ENCODE measurements at regions not wholly inside any gene's neighbourhood (a gene's known extent, or its start where the extent isn't known, plus 50 kb on each side); places are given as distances from the start of the nearest gene placed in this dataset.

GRCh38 chr11:127902382-127902781, 685.0 kb downstream of the ETS1 start:
- Histone ChIP-seq H3K9me1 (ENCODE audit: insufficient read depth, low read length) (no peaks in the 10 kb centered on the region), H4K91ac (ENCODE audit: insufficient read depth, low read depth, low read length) (no peak overlapping the region), H2AK9ac (replicated peaks; ENCODE audit: low read depth, low read length, poor library complexity) (no peak overlapping the region), H2BK15ac (ENCODE audit: low read depth, low read length) (no peak overlapping the region), H3K9me3 (ENCODE audit: control insufficient read depth, insufficient read depth, low read length) (0 out of 2 replicates have a peak, but pooled peaks cover 1% of the 10 kb centered on the region), H3K14ac (replicated peaks; ENCODE audit: low read depth, low read length) (no peak overlapping the region), H2BK120ac (ENCODE audit: low read depth, low read length) (no peak overlapping the region), H2AFZ (replicated peaks; ENCODE audit: low read length, poor library complexity) (no peak overlapping the region), H3K56ac (ENCODE audit: extremely low read depth, insufficient read depth, low read length) (no peak overlapping the region), H3K27me3 (ENCODE audit: control insufficient read depth, insufficient read depth, low read length) (no peaks in the 10 kb centered on the region; the same call in 1 of the 2 replicates), H3K4ac (ENCODE audit: low read depth, low read length) (no peak overlapping the region), H3K4me3 (ENCODE audit: insufficient read depth, low read depth, low read length) (no peak overlapping the region), H3K23ac (ENCODE audit: low read depth, low read length) (no peak overlapping the region), H3K18ac (ENCODE audit: low read depth, low read length) (no peak overlapping the region), H2BK5ac (ENCODE audit: low read depth, low read length, poor library complexity, severe bottlenecking) (no peak overlapping the region), H3K79me1 (ENCODE audit: low read depth in 1 of 2, low read length in 2 of 2) (no peaks in the 10 kb centered on the region), H4K5ac (ENCODE audit: low read depth, low read length) (no peak overlapping the region), H3K9ac (ENCODE audit: low read depth, low read length) (no peak overlapping the region), H4K20me1 (ENCODE audit: insufficient read depth, low read length) (no peaks in the 10 kb centered on the region), H3K4me2 (ENCODE audit: low read depth, low read length) (no peak overlapping the region), H3K27ac (ENCODE audit: insufficient read depth, low read length) (no peak overlapping the region), H3K36me3 (ENCODE audit: control insufficient read depth, insufficient read depth, low read length) (no peaks in the 10 kb centered on the region), H2BK20ac (ENCODE audit: low read depth, low read length) (no peak overlapping the region), H2AK5ac (ENCODE audit: low read depth, low read length) (no peak overlapping the region), H4K8ac (ENCODE audit: low read depth in 2 of 2, low read length in 2 of 2) (no peak overlapping the region), H3K4me1 (ENCODE audit: control insufficient read depth, insufficient read depth, low read length) (no peaks in the 10 kb centered on the region)
- dilution Hi-C loops (cut with HindIII; ENCODE audit: low sequenced_read_pairs, unreplicated experiment): no loop called here
- in situ Hi-C loops (cut with MboI; ENCODE audit: low sequenced_read_pairs): no loop called here
- no peak for ATAC-seq (ENCODE audit: low read depth)
- TF ChIP-seq CHD1 (IDR thresholded peaks at IDR 0.05; ENCODE audit: low read depth, low read length): no peak
- TF ChIP-seq RFX5 (IDR thresholded peaks at IDR 0.05; ENCODE audit: low read depth, low read length): no peak
- TF ChIP-seq RCOR1 (IDR thresholded peaks at IDR 0.05; ENCODE audit: insufficient replicate concordance, low read length): no peak
- TF ChIP-seq RAD21 (IDR thresholded peaks at IDR 0.05; ENCODE audit: low read length): no peak
- no peak for TF ChIP-seq CTCF (conservative IDR thresholded peaks at IDR 0.05; ENCODE audit: low read depth, low read length)
- TF ChIP-seq BHLHE40 (IDR thresholded peaks at IDR 0.05; ENCODE audit: low read depth, low read length): no peak
- TF ChIP-seq USF2 (IDR thresholded peaks at IDR 0.05; ENCODE audit: low read depth, low read length): no peak
- TF ChIP-seq, protein P1, sequence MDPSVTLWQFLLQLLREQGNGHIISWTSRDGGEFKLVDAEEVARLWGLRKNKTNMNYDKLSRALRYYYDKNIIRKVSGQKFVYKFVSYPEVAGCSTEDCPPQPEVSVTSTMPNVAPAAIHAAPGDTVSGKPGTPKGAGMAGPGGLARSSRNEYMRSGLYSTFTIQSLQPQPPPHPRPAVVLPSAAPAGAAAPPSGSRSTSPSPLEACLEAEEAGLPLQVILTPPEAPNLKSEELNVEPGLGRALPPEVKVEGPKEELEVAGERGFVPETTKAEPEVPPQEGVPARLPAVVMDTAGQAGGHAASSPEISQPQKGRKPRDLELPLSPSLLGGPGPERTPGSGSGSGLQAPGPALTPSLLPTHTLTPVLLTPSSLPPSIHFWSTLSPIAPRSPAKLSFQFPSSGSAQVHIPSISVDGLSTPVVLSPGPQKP (IDR thresholded peaks at IDR 0.05; ENCODE audit: borderline replicate concordance, low read depth, low read length): no peak
- TF ChIP-seq POLR2A (IDR thresholded peaks at IDR 0.05; ENCODE audit: low read depth, low read length): no peak
- no peak for TF ChIP-seq FOS (IDR thresholded peaks at IDR 0.05; ENCODE audit: low read depth, low read length)
- no peak for TF ChIP-seq CEBPB (IDR thresholded peaks at IDR 0.05; ENCODE audit: low read depth, low read length)
- TF ChIP-seq MXI1 (IDR thresholded peaks at IDR 0.05; ENCODE audit: borderline replicate concordance, low read depth, low read length): no peak
- no peak for TF ChIP-seq MAZ (IDR thresholded peaks at IDR 0.05; ENCODE audit: borderline replicate concordance, low read depth, low read length)
- no peak for TF ChIP-seq MAFK (IDR thresholded peaks at IDR 0.05; ENCODE audit: low read depth, low read length)
- TF ChIP-seq SMC3 (IDR thresholded peaks at IDR 0.05; ENCODE audit: low read depth, low read length): no peak
- no peak for TF ChIP-seq NFE2L2 (IDR thresholded peaks at IDR 0.05; ENCODE audit: low read depth, low read length)
- POLR2A ChIA-PET (ENCODE audit: unreplicated experiment): no interaction called here
- intact Hi-C loops (cut with micrococcal nuclease): no loop called here
- CTCF ChIA-PET: no interaction called here
- DNase-seq: no peak
- BruUV-seq (replicated peaks): no TSS peak
